Activated CD4-positive, alpha-beta memory T cell treated with anti-CD3 and anti-CD28 coated beads, Interleukin-2, amount 10 ng/mL, durations not matched to agents 7 days and 5 days (primary cell): ENCODE measurements at regions not wholly inside any gene's neighbourhood (a gene's known extent, or its start where the extent isn't known, plus 50 kb on each side); places are given as distances from the start of the nearest gene placed in this dataset.

Experiments used
- CTCF ChIA-PET: fragments of 350-600 bp; sonication (Branson Sonifier 250); formaldehyde crosslinking; loops from one replicate; lab custom pipeline; 2021; ENCODE audit warnings: antibody characterized with exemption, inconsistent platforms; lab: Charles Lee
- POLR2A ChIA-PET: fragments of 350-600 bp; sonication (Branson Sonifier 250); formaldehyde crosslinking; loops from one replicate; lab custom pipeline; 2021; ENCODE audit warnings: antibody characterized with exemption; lab: Charles Lee
- DNase-seq: peaks from one replicate; pipeline ENCODE4 v3.0.0-alpha.2; 2020
- H3K27ac Mint-ChIP-seq: one replicate; pipeline ENCODE4 v1.8.0; 2021; ENCODE audit warnings: mild to moderate bottlenecking, mixed read lengths
- H3K27me3 Mint-ChIP-seq: one replicate; pipeline ENCODE4 v1.8.0; 2021; ENCODE audit warnings: mixed read lengths
- H3K36me3 Mint-ChIP-seq: one replicate; pipeline ENCODE4 v1.8.0; 2021; ENCODE audit warnings: low read depth, mixed read lengths
- H3K4me1 Mint-ChIP-seq: one replicate; pipeline ENCODE4 v1.8.0; 2021; ENCODE audit warnings: mixed read lengths
- H3K4me3 Mint-ChIP-seq: one replicate; pipeline ENCODE4 v1.8.0; 2021; ENCODE audit warnings: mild to moderate bottlenecking, mixed read lengths
- H3K9me3 Mint-ChIP-seq: one replicate; pipeline ENCODE4 v1.8.0; 2021; ENCODE audit warnings: mixed read lengths

DNA sequence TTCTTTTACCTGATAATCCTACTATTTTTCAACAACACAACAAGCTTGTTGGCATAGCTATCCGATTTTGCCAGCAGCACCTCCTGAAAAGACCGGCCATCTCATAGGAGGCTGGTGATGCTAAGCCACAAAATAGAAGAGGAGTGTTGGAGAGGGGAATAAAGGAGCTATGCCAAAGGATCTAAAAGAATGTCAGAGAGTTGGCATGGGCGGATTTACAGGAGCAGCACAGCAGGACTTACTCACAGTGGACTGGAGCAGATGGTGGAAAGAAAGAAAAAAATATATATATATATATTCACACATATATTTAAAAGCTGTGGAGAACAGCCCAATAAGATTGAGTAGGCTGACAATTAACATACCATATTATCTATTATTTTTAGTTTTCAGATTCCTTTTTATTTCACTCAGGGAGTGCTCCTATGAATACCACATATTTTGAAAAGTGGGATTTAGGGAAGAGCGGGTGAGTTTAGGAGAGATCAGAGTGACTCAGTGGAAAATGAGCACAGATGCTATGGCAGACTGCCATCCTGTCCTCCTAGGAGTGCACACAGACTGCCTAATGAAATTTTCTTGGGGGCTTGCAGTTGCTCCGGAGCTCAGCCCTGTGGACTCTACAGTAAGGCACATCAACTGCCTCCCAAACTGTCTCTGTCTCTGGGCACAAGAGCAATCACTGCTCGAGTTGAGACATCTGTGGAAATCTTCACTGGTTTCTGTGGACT, 394.4 kb upstream of the CHRM3 start:
- Mint-ChIP-seq H3K27me3 (no peaks in the 10 kb centered on the region), H3K9me3 (peaks cover 2% of the 10 kb centered on the region), H3K4me3 (no peak overlapping the region), H3K36me3 (no peaks in the 10 kb centered on the region), H3K4me1 (no peaks in the 10 kb centered on the region), H3K27ac (no peak overlapping the region)
- ChIA-PET CTCF (no interaction called here), POLR2A (no interaction called here)
- DNase-seq: no peak

DNA sequence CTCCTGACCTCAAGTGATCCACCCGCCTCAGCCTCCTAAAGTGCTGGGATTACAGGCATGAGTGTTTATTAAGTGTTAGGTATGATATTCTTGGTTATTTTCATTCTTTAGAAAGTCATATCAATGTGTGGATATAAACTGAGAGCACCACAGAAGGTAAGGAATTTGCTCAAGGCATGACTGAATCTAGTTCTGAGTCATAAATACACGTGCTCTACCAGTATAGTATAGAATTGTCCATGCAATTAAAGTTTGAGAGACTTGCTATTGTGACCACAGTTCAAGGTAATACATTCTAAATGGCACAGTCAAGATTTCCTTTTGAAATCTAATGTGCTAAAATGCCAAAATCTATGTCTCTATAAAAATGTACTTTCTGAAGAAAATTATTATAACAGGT, 401.1 kb upstream of the CHRM3 start:
- no peak for DNase-seq
- H3K4me3 Mint-ChIP-seq: no peak overlapping the region
- CTCF ChIA-PET: no interaction called here
- POLR2A ChIA-PET: no interaction called here
- no peak overlapping the region for H3K27ac Mint-ChIP-seq
- H3K9me3 Mint-ChIP-seq: peaks cover 5% of the 10 kb centered on the region
- no peaks in the 10 kb centered on the region for H3K27me3 Mint-ChIP-seq
- no peaks in the 10 kb centered on the region for H3K36me3 Mint-ChIP-seq
- no peaks in the 10 kb centered on the region for H3K4me1 Mint-ChIP-seq

DNA sequence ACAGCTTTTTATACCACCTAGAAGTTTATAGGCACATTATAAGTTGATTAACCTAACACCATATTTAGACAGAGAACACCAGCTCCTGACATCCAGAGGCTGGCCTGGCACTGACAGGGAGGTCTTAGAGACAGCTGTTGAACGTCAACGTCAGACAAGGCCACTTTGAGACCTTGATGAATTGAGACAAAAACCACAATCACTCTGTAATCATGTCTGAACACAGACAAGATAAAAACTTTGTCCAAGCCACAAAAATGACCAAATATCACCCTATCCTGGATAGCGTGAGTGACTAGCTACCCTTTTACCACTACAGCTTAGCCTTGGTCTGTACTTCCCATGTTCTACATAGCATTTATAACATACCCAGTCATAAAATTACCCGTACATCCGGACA, 403.6 kb upstream of the CHRM3 start:
- no peaks in the 10 kb centered on the region for H3K4me1 Mint-ChIP-seq
- H3K27me3 Mint-ChIP-seq: no peaks in the 10 kb centered on the region
- ChIA-PET CTCF (no interaction called here), POLR2A (no interaction called here)
- H3K9me3 Mint-ChIP-seq: peaks cover 4% of the 10 kb centered on the region
- no peak overlapping the region for H3K4me3 Mint-ChIP-seq
- H3K36me3 Mint-ChIP-seq: no peaks in the 10 kb centered on the region
- H3K27ac Mint-ChIP-seq: no peak overlapping the region
- DNase-seq: no peak

DNA sequence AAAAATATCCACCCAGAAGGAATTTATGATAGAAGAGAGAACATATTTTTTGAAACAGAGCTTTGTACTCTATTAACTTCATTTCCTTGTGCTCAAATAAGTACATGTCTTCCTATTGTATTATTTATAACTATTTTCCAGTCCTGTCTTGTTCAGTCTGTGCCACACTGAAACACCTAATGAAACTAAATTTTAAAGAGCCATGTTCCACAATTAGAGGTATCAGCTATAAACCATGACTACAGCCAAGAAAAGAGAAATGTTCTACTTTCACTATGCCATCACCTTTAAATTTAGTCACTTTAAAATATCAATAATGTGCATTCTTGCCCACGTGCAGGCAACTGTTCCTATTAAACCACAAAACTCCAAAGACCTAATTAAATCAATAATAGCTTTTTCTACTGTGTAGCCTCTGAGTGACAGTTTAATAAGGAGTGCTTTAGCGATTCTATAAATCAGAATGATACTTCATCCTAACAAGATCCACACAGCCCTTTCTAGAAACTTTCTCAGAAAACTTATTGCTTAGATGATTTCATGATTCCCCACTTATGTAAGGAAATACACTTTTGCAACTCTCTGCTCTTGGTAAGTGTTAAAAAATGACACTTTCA, 404.9 kb upstream of the CHRM3 start:
- peaks cover 4% of the 10 kb centered on the region for H3K9me3 Mint-ChIP-seq
- ChIA-PET POLR2A (no interaction called here), CTCF (no interaction called here)
- no peaks in the 10 kb centered on the region for H3K27me3 Mint-ChIP-seq
- no peaks in the 10 kb centered on the region for H3K36me3 Mint-ChIP-seq
- no peak overlapping the region for H3K27ac Mint-ChIP-seq
- H3K4me1 Mint-ChIP-seq: no peaks in the 10 kb centered on the region
- no peak overlapping the region for H3K4me3 Mint-ChIP-seq
- no peak for DNase-seq

DNA sequence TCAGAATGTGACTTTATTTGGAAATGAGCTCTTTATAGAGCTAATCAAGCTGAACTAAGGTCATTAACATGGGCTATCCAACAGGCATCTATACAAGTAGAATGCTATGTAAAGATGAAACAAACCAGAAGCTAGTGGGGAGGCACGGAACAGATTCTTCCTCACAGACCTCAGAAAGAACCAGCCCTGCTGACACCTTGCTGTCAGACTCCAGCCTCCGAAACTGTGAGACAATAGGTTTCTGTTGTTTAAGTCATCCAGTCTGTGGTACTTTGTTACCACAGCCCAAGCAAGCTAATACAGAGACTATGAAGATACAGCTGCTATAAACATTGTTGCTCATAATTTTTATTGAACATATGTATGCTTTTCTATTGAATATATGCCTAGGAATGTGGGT, 406.3 kb upstream of the CHRM3 start:
- Mint-ChIP-seq H3K27me3 (no peaks in the 10 kb centered on the region), H3K36me3 (no peaks in the 10 kb centered on the region), H3K27ac (no peak overlapping the region), H3K4me1 (no peaks in the 10 kb centered on the region), H3K9me3 (peaks cover 6% of the 10 kb centered on the region), H3K4me3 (no peak overlapping the region)
- ChIA-PET POLR2A (no interaction called here), CTCF (no interaction called here)
- DNase-seq: no peak

DNA sequence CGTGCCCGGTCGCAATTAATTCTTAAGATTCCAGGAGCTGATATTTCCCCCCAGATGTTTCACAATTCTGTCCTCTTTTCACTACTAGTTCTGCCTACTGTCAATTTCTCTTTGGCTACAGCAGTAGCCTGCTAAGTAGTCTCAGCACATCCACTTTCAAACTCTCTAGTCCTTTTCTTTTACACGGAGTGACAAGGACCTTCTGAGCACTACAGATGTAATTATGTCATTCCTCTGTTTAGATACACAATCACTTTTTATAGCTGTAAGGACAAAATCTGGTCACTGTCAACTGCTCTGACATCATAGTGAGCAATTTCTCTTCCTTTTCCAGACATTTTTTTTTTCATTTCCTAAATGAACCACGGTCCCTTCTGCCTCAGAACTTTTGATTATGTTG, 421.7 kb upstream of the CHRM3 start:
- Mint-ChIP-seq H3K27ac (no peak overlapping the region), H3K36me3 (no peaks in the 10 kb centered on the region), H3K4me3 (no peak overlapping the region), H3K4me1 (no peaks in the 10 kb centered on the region), H3K27me3 (no peaks in the 10 kb centered on the region), H3K9me3 (peaks cover 16% of the 10 kb centered on the region)
- ChIA-PET CTCF (no interaction called here), POLR2A (no interaction called here)
- DNase-seq: no peak

DNA sequence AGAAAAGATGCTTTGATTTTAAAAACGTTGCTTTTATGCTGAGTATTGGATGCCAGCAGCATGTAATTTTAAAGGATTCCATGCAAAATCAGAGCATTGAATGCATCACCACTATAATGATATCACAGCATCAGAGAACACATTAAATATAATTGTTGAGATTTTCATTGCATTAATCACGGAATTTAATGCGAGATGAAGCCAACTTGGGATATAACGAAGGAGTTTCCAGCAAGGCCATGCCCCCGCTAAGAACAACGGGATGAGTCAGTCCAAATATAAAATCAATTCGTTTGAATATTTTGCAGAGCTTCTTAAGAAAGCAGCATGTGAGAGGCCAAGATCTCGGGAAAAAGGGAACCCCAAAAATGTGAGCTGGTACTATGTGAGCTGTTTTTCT, 423.4 kb upstream of the CHRM3 start:
- Mint-ChIP-seq H3K9me3 (peaks cover 16% of the 10 kb centered on the region), H3K4me3 (no peak overlapping the region), H3K27me3 (no peaks in the 10 kb centered on the region), H3K27ac (no peak overlapping the region), H3K4me1 (no peaks in the 10 kb centered on the region), H3K36me3 (no peaks in the 10 kb centered on the region)
- DNase-seq: no peak
- ChIA-PET CTCF (no interaction called here), POLR2A (no interaction called here)

DNA sequence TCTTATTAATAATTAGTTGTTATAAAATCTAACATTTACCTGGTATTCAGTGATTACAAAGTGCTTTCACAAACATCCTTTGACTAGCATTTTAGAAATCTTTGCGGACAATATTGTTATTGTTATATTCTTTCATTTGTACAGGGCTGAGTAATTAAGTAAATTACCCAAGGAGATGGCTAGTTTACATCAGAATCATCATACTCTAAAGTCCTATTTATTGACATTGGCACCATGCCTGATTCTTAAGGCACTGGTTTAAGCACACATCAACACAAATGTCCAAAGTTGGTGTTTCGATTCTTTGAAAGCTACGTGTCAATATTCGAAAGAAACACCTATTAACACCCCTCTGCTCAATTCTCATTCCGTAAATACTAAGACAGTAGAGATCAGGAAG, 424.6 kb upstream of the CHRM3 start:
- ChIA-PET POLR2A (no interaction called here), CTCF (no interaction called here)
- H3K4me1 Mint-ChIP-seq: no peaks in the 10 kb centered on the region

DNA sequence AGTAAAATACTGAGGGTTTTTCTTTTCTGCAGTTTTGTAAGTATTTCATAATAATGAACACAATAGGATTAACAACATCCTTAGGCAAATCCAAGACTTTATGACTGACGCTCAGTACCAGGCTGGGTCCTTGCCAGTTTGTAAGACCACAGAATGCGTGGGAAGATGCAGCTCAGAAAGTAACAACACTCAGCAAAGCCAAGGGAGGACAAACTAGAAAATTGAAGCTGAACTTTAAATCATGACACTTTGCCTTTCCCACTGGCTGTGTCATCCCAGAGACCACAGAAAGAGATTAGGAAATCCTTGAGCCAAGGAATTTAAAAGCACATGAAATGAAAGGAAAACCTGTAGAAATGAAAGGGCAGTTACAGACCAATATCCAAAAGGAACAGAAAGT, 426.3 kb upstream of the CHRM3 start:
- Mint-ChIP-seq H3K4me1 (no peaks in the 10 kb centered on the region), H3K9me3 (peaks cover 11% of the 10 kb centered on the region), H3K4me3 (no peak overlapping the region), H3K27ac (no peak overlapping the region), H3K27me3 (no peaks in the 10 kb centered on the region), H3K36me3 (no peaks in the 10 kb centered on the region)
- ChIA-PET POLR2A (no interaction called here), CTCF (no interaction called here)
- DNase-seq: no peak

More for the DNA sequence above, 424.6 kb upstream of the CHRM3 start:
- no peak for DNase-seq
- H3K4me3 Mint-ChIP-seq: no peak overlapping the region
- H3K9me3 Mint-ChIP-seq: peaks cover 16% of the 10 kb centered on the region
- H3K27ac Mint-ChIP-seq: no peak overlapping the region
- no peaks in the 10 kb centered on the region for H3K36me3 Mint-ChIP-seq
- no peaks in the 10 kb centered on the region for H3K27me3 Mint-ChIP-seq

DNA sequence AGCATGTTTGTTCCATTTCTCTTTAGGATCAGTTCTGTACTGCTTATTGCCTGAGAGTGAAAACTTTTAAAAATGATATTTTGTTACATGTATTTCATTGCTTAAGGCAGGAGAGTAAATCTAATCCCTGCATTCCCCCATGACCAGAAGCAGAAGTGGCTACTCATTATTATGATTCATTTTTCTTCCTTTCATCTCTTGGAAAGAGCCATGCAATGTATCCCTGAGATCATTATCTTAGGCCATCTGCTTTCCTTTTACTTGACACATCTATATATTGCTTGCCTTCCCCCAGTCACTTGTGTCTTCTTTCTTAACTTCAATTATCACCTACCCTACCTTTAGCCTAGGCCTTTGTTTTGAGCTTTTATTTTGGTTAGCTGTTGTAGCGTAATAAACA, 430.4 kb upstream of the CHRM3 start:
- POLR2A ChIA-PET: no interaction called here
- Mint-ChIP-seq H3K4me1 (no peaks in the 10 kb centered on the region), H3K9me3 (no peaks in the 10 kb centered on the region), H3K27me3 (no peaks in the 10 kb centered on the region), H3K4me3 (no peak overlapping the region), H3K36me3 (no peaks in the 10 kb centered on the region), H3K27ac (no peak overlapping the region)
- no peak for DNase-seq
- CTCF ChIA-PET: no interaction called here

DNA sequence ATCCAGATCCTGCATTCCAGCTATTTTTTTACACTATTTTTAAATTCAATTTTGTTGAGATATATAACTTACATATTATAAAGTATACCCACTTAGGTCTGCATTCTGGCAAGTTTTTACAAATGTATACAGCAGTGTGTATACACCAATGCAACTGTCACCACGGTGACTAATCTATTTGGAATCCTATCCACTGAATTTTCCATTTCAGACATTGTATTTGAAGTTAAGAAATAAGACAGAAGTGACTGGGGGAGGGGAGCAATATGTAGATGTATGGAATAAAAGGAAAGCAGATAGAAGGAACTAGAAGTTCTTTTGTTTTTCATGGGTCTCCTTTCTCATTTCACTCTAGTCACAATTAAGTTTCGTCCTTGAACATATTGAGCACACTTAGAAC, 431.5 kb upstream of the CHRM3 start:
- H3K9me3 Mint-ChIP-seq: no peaks in the 10 kb centered on the region
- no peak for DNase-seq
- H3K4me1 Mint-ChIP-seq: no peaks in the 10 kb centered on the region
- H3K27me3 Mint-ChIP-seq: no peaks in the 10 kb centered on the region
- no peaks in the 10 kb centered on the region for H3K36me3 Mint-ChIP-seq
- ChIA-PET CTCF (no interaction called here), POLR2A (no interaction called here)
- no peak overlapping the region for H3K4me3 Mint-ChIP-seq
- no peak overlapping the region for H3K27ac Mint-ChIP-seq

DNA sequence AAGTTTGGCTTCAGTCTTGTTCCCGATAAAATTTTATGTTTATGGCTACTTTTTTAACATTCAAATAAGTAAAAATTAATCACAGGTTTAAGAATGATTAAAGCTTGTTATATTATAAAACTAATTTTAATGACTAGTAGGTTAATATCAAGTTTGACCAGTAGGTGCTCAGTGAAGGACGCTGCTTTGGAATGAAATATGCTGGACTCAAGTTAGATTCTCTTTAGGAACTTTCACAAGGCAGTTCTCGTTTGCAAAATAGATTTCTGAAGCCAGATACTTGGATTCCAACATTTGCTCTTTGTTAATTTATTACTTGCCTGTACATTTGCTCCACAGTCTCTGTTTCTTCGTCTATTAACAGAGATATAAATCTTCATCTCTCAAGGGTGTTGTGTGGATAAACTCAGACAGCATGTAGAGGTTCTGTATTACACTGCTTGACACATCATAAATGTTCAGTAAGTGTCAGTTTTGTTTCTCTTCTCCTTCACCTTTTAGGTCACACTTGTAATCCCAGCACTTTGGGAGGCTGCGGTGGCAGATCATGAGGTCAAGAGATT, 432.8 kb upstream of the CHRM3 start:
- Mint-ChIP-seq H3K27me3 (no peaks in the 10 kb centered on the region), H3K4me3 (no peak overlapping the region), H3K36me3 (no peaks in the 10 kb centered on the region), H3K27ac (no peak overlapping the region), H3K9me3 (no peaks in the 10 kb centered on the region), H3K4me1 (no peaks in the 10 kb centered on the region)
- ChIA-PET POLR2A (no interaction called here), CTCF (interaction anchor here (0.7 kb wide), 1 partner anchor 14 kb away, joined by 3 read pairs; no protein-coding TSS in a partner anchor)
- DNase-seq: no peak

DNA sequence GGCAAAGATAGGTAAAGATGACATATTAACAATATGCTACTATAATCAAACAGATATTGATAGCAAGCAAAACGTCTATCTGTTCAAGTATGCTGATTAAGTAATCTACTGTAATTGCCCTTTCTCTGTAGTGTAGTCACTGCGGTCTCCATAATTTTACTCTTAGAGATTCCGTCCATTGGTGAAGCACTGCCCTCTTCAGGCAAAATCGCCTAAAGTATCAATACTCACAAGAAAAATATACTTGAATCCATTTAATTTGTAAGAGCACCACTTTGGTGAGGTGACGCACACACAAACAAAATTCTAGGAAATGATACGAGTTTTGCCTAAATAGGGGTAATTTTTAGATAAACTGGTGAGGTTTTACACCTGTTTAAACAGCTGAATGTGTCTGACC, 434.6 kb upstream of the CHRM3 start:
- Mint-ChIP-seq H3K27ac (no peak overlapping the region), H3K36me3 (no peaks in the 10 kb centered on the region), H3K9me3 (peaks cover 2% of the 10 kb centered on the region), H3K4me3 (no peak overlapping the region), H3K4me1 (no peaks in the 10 kb centered on the region), H3K27me3 (no peaks in the 10 kb centered on the region)
- CTCF ChIA-PET: no interaction called here
- POLR2A ChIA-PET: no interaction called here
- no peak for DNase-seq

DNA sequence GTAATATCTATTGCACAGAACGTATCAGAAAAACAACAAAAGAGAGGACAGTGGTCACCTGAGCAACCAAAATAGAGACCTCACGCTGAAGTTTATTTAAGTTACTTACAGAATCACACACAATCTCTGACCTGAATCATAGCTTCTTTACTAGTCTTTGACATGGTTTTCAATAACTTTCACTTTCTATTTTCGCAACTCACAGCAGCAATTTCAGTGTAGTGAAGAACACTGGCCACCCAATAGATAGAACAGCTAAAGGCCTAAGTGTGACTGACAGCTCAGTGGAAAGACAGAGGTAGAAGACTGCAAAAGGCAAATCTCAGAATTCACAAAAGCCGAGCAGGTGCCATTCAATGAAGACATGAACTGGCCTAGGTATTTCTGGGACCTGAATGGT, 435.6 kb upstream of the CHRM3 start:
- Mint-ChIP-seq H3K4me3 (no peak overlapping the region), H3K36me3 (no peaks in the 10 kb centered on the region), H3K27me3 (no peaks in the 10 kb centered on the region), H3K9me3 (peaks cover 3% of the 10 kb centered on the region), H3K27ac (no peak overlapping the region), H3K4me1 (no peaks in the 10 kb centered on the region)
- ChIA-PET CTCF (no interaction called here), POLR2A (no interaction called here)
- DNase-seq: no peak
